PC-3 (cell line): ENCODE measurements at regions not wholly inside any gene's neighbourhood (a gene's known extent, or its start where the extent isn't known, plus 50 kb on each side); places are given as distances from the start of the nearest gene placed in this dataset.

Experiments
- ATAC-seq: fragments of 200-7000 bp; cut with Tn5 transposase; 2 replicates; pipeline ENCODE4 v1.9.1; 2020; ENCODE audit warnings: mild to moderate bottlenecking, moderate library complexity
- BruUV-seq: library from RNA; stranded (reverse); fragments of 400-500 nt; replicated peaks from 2 replicates; lab custom pipeline; 2021; lab: Mats Ljungman, UMichigan
- CTCF ChIA-PET: fragments of 300-600 bp; sonication (Branson Sonifier 250); formaldehyde crosslinking; loops from one replicate; lab custom pipeline; 2022; ENCODE audit warnings: antibody characterized with exemption; lab: Charles Lee
- POLR2A ChIA-PET: fragments of 300-600 bp; sonication (Branson Sonifier 250); formaldehyde crosslinking; loops from one replicate; lab custom pipeline; 2022; ENCODE audit warnings: antibody characterized with exemption; ENCODE audit not compliant: unreplicated experiment; lab: Charles Lee
- DNase-seq: peaks from one replicate; pipeline ENCODE4 v3.0.0-alpha.2; 2015
- H2AFZ ChIP-seq: fragments of 300-600 bp; sonication (generic); 2 replicates; pipeline ENCODE4 v1.6.0; 2016; ENCODE audit warnings: antibody characterized with exemption, low read length
- H3F3A ChIP-seq: fragments of 300-600 bp; sonication (generic); one replicate; pipeline ENCODE4 v1.6.0; 2017; ENCODE audit warnings: antibody characterized with exemption, low read length, control low read depth, mild to moderate bottlenecking; ENCODE audit not compliant: unreplicated experiment
- H3K27ac ChIP-seq: fragments of 300-600 bp; sonication (generic); 2 replicates; pipeline ENCODE4 v1.5.1; 2016; ENCODE audit warnings: mild to moderate bottlenecking, low read length
- H3K27me3 ChIP-seq: fragments of 300-600 bp; sonication (generic); 2 replicates; pipeline ENCODE4 v1.6.1; 2016; ENCODE audit warnings: low read length, mixed read lengths
- H3K36me3 ChIP-seq: fragments of 300-600 bp; sonication (generic); 2 replicates; pipeline ENCODE4 v1.6.1; 2016; ENCODE audit warnings: low read depth, mixed run types, low read length, mixed read lengths
- H3K4me1 ChIP-seq: fragments of 300-600 bp; sonication (generic); 2 replicates; pipeline ENCODE4 v1.5.1; 2016; ENCODE audit warnings: low read length; ENCODE audit not compliant: insufficient read depth
- H3K4me2 ChIP-seq: fragments of 300-600 bp; sonication (generic); 2 replicates; pipeline ENCODE4 v1.6.0; 2016; ENCODE audit warnings: low read length
- H3K4me3 ChIP-seq: fragments of 300-600 bp; sonication (generic); 2 replicates; pipeline ENCODE4 v1.5.1; 2016; ENCODE audit warnings: mild to moderate bottlenecking, low read length, mixed read lengths
- H3K79me2 ChIP-seq: fragments of 300-600 bp; sonication (generic); 2 replicates; pipeline ENCODE4 v1.6.1; 2017; ENCODE audit warnings: low read length, mixed read lengths
- H3K9ac ChIP-seq: fragments of 300-600 bp; sonication (generic); 2 replicates; pipeline ENCODE4 v1.6.0; 2016; ENCODE audit warnings: mild to moderate bottlenecking, low read length
- H3K9me2 ChIP-seq: fragments of 300-600 bp; sonication (generic); replicated peaks from 2 replicates; pipeline ENCODE4 v1.6.1; 2016; ENCODE audit warnings: mixed run types, low read length, mixed read lengths
- H3K9me3 ChIP-seq: fragments of 300-600 bp; sonication (generic); 2 replicates; pipeline ENCODE4 v1.6.1; 2016; ENCODE audit warnings: low read length, mixed read lengths
- H4K20me1 ChIP-seq: fragments of 300-600 bp; sonication (generic); 2 replicates; pipeline ENCODE4 v1.6.1; 2016; ENCODE audit warnings: low read length, mixed read lengths
- CTCF ChIP-seq: fragments of 300-600 bp; sonication (generic); conservative IDR thresholded peaks from 2 replicates; pipeline ENCODE4 v1.5.1; 2017; ENCODE audit warnings: antibody characterized with exemption, low read depth, mild to moderate bottlenecking, low read length
- EZH2 ChIP-seq: fragments of 300-600 bp; sonication (generic); IDR thresholded peaks from one replicate; pipeline ENCODE4 v1.6.1; 2017; ENCODE audit warnings: antibody characterized with exemption, mild to moderate bottlenecking, low read length; ENCODE audit not compliant: unreplicated experiment
- EZH2phosphoT487 ChIP-seq: fragments of 300-600 bp; sonication (generic); IDR thresholded peaks from 2 replicates; pipeline ENCODE4 v1.6.1; 2018; ENCODE audit warnings: mild to moderate bottlenecking, antibody characterized with exemption, low read length, borderline replicate concordance
- intact Hi-C: fragments of 100-400 bp; cut with micrococcal nuclease; formaldehyde crosslinking; loops from 2 replicates; pipeline ENCODE4 v1.9.0; 2023

GRCh38 chr1:60866226-60866900, 216.0 kb upstream of the NFIA start:
- no peak overlapping the region for H3K9ac ChIP-seq
- intact Hi-C loops: no loop called here
- no peak overlapping the region for H3K27ac ChIP-seq
- TF ChIP-seq EZH2phosphoT487 (no peak), CTCF (no peak), EZH2 (no peak)
- ChIA-PET CTCF (no interaction called here), POLR2A (no interaction called here)
- H3K9me2 ChIP-seq: no peaks in the 10 kb centered on the region
- DNase-seq (no peak), ATAC-seq (no peak)
- H2AFZ ChIP-seq: no peak overlapping the region
- H4K20me1 ChIP-seq: 0 out of 2 replicates have a peak, but pooled peaks cover 3% of the 10 kb centered on the region
- no peak overlapping the region for H3K4me3 ChIP-seq
- H3K27me3 ChIP-seq: peaks cover 99% of the 10 kb centered on the region
- no peak overlapping the region for H3K4me2 ChIP-seq
- H3K9me3 ChIP-seq: no peaks in the 10 kb centered on the region
- H3K4me1 ChIP-seq: no peaks in the 10 kb centered on the region
- H3K79me2 ChIP-seq: no peaks in the 10 kb centered on the region
- BruUV-seq: no TSS peak
- H3K36me3 ChIP-seq: no peaks in the 10 kb centered on the region
- H3F3A ChIP-seq: no peaks in the 10 kb centered on the region

- no peak overlapping the region for H2AFZ ChIP-seq
- ATAC-seq (no peak), DNase-seq (no peak)
- no TSS peak for BruUV-seq
- no peaks in the 10 kb centered on the region for H3K4me1 ChIP-seq
- TF ChIP-seq EZH2phosphoT487 (no peak), EZH2 (no peak), CTCF (no peak)
- H3K9me2 ChIP-seq: no peaks in the 10 kb centered on the region
- no peak overlapping the region for H3K27ac ChIP-seq
- no peak overlapping the region for H3K4me3 ChIP-seq
- no peaks in the 10 kb centered on the region for H3K9me3 ChIP-seq
- POLR2A ChIA-PET: no interaction called here
- H3K27me3 ChIP-seq: peaks cover 89% of the 10 kb centered on the region
- intact Hi-C loops: no loop called here
- no peak overlapping the region for H3K4me2 ChIP-seq
- no peak overlapping the region for H3K9ac ChIP-seq
- H4K20me1 ChIP-seq: 0 out of 2 replicates have a peak, but pooled peaks cover 3% of the 10 kb centered on the region
- H3F3A ChIP-seq: no peaks in the 10 kb centered on the region
- CTCF ChIA-PET: no interaction called here
- no peaks in the 10 kb centered on the region for H3K79me2 ChIP-seq
- H3K36me3 ChIP-seq: no peaks in the 10 kb centered on the region
Measured at GRCh38 chr1:60865166-60865565, 217.2 kb upstream of the NFIA start.

- intact Hi-C loops: no loop called here
- Histone ChIP-seq H3K9me2 (no peaks in the 10 kb centered on the region), H3K9ac (no peak overlapping the region), H3K27ac (no peak overlapping the region), H2AFZ (no peak overlapping the region), H4K20me1 (0 out of 2 replicates have a peak, but pooled peaks cover 3% of the 10 kb centered on the region), H3K4me1 (no peaks in the 10 kb centered on the region), H3K36me3 (no peaks in the 10 kb centered on the region), H3K4me3 (no peak overlapping the region), H3K79me2 (no peaks in the 10 kb centered on the region), H3F3A (no peaks in the 10 kb centered on the region), H3K9me3 (no peaks in the 10 kb centered on the region), H3K4me2 (no peak overlapping the region), H3K27me3 (peaks cover 87% of the 10 kb centered on the region)
- ChIA-PET CTCF (no interaction called here), POLR2A (no interaction called here)
- no peak for TF ChIP-seq EZH2
- no peak for TF ChIP-seq EZH2phosphoT487
- no peak for TF ChIP-seq CTCF
- DNase-seq (no peak), ATAC-seq (no peak)
- no TSS peak for BruUV-seq
Measured at GRCh38 chr1:60864722-60865121, 217.6 kb upstream of the NFIA start.
